Pulmonary artery endothelial cell (primary cell): ENCODE measurements at regions not wholly inside any gene's neighbourhood (a gene's known extent, or its start where the extent isn't known, plus 50 kb on each side); places are given as distances from the start of the nearest gene placed in this dataset.
"Not testable (repeated sequence)": the region's sequence is repeated elsewhere in the genome, so short reads cannot be mapped to it uniquely, and the experiment has no call there.

ENCODE experiments used
- DNase-seq: peaks from one replicate; pipeline ENCODE4 v3.0.0-alpha.2; 2011; ENCODE audit warnings: low read depth, low spot score

- no peak for DNase-seq
These were observed 941.1 kb downstream of the KCNA4 start for GRCh38 chr11:29075726-29076125.

GRCh38 chr11:29063630-29064361 lies 953.0 kb downstream of the KCNA4 start:
- DNase-seq, result no peak

GRCh38 chr11:29061452-29061851 lies 953.3 kb downstream of the METTL15 start:
- DNase-seq, result no peak

DNA sequence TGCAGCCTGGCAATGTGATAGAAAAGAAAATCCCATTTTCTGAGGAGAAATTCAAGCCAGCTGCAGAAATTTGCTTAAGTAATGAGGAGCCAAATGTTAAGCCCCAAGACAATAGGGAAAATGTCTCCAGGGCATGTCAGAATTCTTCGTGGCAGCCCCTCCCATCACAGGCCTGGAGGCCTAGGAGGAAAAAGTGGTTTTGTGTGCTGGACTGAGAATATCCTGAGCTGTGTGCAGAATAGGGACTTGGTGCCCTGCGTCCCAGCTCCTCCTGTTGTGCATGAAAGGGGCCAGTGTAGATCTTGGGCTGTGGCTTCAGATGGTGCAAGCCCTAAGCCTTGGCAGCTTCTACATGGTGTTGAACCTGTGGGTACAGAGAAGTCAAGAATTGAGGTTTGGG lies 948.3 kb downstream of the METTL15 start:
- not testable (repeated sequence) for DNase-seq

DNA sequence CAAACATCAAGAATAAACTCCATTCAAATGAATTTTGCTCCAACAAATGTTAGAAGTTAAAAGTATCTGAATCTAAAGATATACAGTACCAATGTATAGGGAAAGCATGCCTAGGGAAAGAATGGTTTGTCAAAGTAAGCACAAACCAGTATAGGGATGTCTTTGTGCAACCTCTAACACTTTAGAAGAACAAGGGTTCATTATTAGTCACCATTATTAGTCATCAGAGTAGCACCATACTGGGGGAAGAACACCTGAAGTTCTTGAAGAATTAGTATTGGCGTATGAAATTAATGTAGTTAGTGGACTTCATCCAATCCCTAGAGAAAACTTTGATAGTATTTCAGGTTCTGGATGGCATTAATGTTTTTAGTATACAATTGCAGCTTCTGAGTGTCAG lies 943.7 kb downstream of the METTL15 start:
- DNase-seq, result no peak

DNA sequence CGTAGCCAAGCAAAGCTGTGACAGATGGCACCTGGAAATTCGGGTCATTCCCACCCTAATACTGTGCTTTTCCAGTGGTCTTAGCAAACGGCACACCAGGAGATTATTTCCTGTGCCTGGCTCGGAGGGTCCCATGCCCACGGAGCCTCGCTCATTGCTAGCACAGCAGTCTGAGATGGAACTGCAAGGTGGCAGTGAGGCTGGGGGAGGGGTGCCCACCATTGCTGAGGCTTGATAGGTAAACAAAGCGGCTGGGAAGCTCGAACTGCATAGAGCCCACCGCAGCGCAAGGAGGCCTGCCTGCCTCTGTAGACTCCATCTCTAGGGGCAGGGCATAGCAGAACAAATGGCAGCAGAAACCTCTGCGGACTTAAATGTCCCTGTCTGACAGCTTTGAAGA lies 942.8 kb downstream of the METTL15 start:
- not testable (repeated sequence) for DNase-seq

- DNase-seq, result no peak
These were observed 932.3 kb downstream of the METTL15 start for GRCh38 chr11:29040489-29040888.

- no peak for DNase-seq
These were observed 924.4 kb downstream of the METTL15 start for GRCh38 chr11:29032384-29033149.

DNA sequence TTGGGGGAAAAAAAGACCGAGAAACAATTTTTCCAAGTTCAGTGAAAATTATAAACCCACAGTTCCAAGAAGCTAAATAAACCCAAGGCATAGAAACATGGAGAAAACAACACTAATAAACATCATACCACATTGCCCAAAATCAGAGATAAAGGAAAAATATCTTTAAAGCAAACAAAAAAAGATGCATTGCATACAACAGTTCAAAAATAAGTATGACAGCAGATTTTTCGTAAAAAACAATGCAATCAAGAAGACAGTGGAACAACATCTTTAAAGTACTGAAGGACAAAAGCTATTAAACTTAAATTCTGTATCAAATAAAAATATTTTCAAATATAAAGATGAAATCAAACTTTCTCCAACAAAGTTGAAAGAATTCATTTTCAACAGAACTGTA lies 921.3 kb downstream of the METTL15 start:
- DNase-seq, result no peak

DNA sequence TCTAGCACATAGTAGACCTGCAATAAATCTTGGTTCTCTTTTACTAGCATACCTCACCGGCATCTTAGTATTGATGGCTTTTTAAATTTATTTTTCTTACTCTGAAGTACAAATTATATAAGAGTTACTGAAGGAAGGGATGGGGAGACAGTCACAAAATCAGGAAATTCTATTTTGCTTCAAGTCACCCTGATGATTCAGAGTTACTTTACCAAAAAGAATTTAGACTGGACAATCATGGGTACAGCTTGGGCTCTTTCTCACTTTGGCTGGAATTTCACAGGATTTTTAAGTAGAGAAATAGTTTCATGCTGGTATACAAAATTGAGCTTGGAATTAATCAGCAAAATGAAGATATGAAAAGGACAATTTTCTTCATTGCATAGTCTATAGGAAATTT lies 919.2 kb downstream of the METTL15 start:
- no peak for DNase-seq

DNA sequence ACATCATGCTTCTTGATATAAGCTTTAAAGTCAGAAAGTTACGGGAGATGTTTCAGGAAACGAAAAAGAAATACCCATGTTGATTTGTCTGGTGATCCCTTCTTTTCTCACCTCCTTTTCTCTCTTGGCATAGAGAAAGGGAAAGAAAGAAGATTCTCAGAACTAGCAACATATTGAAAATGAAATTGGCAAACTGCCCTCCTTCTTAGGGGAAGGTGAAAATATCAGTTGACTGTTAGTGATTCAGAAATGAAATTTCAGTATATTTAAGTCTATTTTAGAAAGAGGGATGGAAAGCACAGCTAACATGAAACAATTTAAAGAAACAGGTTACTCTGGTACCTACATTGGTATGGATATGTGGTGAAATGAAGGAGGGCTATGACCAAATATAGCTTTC lies 918.1 kb downstream of the METTL15 start:
- no peak for DNase-seq

DNA sequence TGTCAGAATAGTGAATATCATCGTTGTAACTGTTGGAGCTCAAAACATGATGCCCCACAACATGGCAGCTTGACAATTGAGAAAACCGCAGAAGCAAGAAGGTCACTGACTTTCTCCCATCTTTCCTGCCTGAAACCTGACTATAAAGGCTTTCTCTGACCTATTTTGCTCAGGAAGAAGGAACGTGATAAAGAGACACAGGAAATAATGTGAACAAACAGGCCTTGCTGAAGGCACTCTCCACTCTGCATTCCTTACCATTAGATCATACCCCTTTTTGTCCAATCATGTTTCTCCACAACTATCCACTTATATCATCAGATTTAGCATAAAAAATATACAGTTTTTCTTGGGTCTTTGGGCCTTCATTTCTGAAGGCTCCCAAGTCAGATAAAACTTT lies 916.8 kb downstream of the METTL15 start:
- DNase-seq, result no peak

- no peak for DNase-seq
These were observed 916.2 kb downstream of the METTL15 start for GRCh38 chr11:29024386-29024785.

DNA sequence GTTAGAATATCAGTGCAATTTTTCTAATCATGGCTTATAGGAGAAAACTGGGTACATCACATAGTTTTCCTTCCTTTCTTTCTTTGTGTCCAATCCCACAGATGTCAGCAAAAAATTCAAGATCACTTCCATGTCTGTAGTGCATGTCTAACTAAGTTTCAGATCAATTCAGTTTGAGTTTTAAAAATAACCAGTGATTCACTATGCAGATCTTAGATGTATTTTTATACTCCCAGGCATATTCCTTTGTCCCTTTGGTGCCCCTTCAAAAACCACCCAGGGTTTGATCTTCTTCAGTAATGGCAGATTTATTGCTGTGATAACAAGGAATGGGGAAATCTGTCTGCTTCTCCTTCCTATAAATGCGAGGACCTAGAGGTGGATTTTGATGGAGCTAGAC lies 915.6 kb downstream of the METTL15 start:
- DNase-seq, result no peak

DNA sequence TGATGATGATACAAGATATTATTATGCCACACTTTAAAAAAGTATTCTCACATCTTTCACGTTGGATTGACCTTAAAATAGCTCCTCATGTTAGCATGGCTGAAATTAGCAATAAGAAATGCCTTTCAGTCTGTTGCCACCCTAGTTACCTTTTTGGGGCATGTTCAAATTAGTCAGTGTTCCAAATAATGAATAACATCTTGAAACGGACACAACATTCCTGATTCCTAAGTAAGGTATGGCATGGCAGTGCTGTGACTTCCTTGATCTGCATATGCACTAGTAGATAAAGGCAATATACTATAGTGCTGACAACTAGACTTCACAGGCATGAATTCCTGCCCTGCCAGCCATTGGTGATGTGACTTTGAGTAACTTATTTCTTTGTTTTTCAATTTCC lies 914.5 kb downstream of the METTL15 start:
- DNase-seq, result no peak

DNA sequence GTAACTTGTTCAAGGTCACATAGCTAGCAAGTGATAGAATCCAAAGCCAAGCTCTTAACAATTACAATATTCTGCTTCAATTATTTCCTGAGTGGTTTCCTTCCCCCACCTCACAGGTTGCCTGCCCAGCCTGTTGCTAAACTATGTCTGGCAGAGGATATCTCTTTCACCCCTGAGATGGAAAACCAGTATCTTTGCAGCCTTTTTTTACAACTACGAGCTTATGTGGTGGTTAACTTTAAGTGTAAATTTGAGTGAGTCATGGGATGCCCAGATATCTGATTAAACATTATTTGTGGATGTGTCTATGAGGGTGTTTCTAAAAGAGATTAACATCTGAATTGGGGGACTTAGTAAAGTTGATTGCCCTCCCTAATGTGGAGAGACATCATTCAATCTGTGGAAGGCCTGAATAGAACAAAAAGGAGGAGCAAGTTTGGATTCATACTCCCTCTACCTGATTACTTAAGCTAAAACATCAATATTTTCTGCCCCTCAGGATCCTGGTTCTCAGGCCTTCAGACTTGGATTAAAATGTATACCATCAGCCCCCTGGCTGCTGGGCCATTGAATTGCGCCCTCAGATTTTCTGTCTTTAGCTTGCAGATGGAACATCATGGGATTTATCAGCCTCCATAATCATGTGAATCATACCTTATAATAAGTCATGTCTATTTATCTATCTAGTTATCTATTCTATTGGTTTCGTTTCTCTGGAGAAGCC lies 911.9 kb downstream of the METTL15 start:
- peak; percentile 47 for DNase-seq

GRCh38 chr11:29018631-29019030 lies 910.4 kb downstream of the METTL15 start:
- peak; percentile 93 for DNase-seq

DNA sequence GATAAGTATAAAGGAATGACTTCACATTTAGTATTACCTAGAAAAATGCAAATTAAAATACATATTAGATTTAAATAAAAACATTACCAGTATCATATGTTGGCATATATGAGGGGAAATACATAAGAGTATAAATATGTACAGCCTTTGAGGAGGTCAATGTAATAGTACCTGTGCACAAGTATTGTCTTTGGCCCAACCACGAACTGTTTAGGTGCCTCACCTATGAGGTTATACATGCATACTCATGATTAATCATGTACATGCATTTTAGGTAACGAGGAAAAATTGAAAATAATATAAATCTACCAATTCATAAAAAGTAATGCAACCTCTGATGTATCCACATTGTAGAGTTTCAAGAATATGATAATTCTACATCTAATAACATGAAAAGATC lies 909.8 kb downstream of the METTL15 start:
- DNase-seq, result no peak

- DNase-seq, result no peak
These were observed 904.3 kb downstream of the METTL15 start for GRCh38 chr11:29012507-29012906.

DNA sequence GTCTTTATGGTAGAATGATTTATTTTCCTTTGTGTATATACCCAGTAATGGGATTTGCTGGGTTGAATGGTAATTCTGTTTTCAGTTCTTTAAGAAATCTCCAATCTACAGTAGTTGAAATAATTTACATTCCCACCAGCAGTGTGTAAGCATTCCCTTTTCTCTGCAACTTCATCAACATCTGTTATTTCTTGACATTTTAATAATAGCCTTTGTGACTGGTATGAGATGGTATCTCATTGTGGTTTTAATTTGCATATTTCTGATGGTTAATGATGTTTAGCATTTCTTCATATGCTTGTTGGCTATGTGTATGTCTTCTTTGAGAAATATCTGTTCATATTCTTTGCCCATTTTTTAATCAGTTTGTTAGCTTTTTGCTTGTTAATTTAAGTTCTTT lies 901.2 kb downstream of the METTL15 start:
- DNase-seq, result no peak

GRCh38 chr11:29008481-29008880 lies 900.3 kb downstream of the METTL15 start:
- DNase-seq, result no peak

- peak; percentile 17 for DNase-seq
These were observed 898.5 kb downstream of the METTL15 start for GRCh38 chr11:29006668-29007067.
